Spleen (tissue), 11 donors: ENCODE measurements at regions not wholly inside any gene's neighbourhood (a gene's known extent, or its start where the extent isn't known, plus 50 kb on each side); places are given as distances from the start of the nearest gene placed in this dataset.

Source experiments
- DNase-seq: peaks from one replicate; pipeline ENCODE4 v3.0.0-alpha.2; 2020
- H3K27ac ChIP-seq, 8 donors: fragments of 200-600 bp; sonication (generic) in 7 of 8; 1 replicate in 4 of 8; 2 replicates in 4 of 8; pipeline versions ENCODE4 v1.5.0 to v1.8.0; 2016 to 2021; ENCODE audit warnings: inconsistent platforms in 4 of 8, mild to moderate bottlenecking in 4 of 8, moderate library complexity in 1 of 8
- H3K27me3 ChIP-seq, 7 donors: fragments of 200-600 bp; sonication (generic) in 6 of 7; replicated peaks in 1 of 7; 1 replicate in 4 of 7; 2 replicates in 3 of 7; pipeline versions ENCODE4 v1.5.0 to v1.8.0; 2016 to 2021; ENCODE audit warnings: inconsistent platforms in 3 of 7, mild to moderate bottlenecking in 1 of 7
- H3K36me3 ChIP-seq, 6 donors: fragments of 200-600 bp; sonication (generic) in 5 of 6; 1 replicate in 4 of 6; 2 replicates in 2 of 6; pipeline versions ENCODE4 v1.5.0 to v1.8.0; 2016 to 2021; ENCODE audit warnings: inconsistent platforms in 2 of 6
- H3K4me1 ChIP-seq, 6 donors: fragments of 200-600 bp; sonication (generic) in 5 of 6; 1 replicate in 3 of 6; 2 replicates in 3 of 6; pipeline versions ENCODE4 v1.5.0 to v1.8.0; 2016 to 2021; ENCODE audit warnings: inconsistent platforms in 3 of 6
- H3K4me3 ChIP-seq, 8 donors: fragments of 200-600 bp; sonication (generic) in 7 of 8; 1 replicate in 4 of 8; 2 replicates in 4 of 8; pipeline versions ENCODE4 v1.5.0 to v1.8.0; 2016 to 2021; ENCODE audit warnings: inconsistent platforms in 4 of 8, mild to moderate bottlenecking in 4 of 8, moderate library complexity in 2 of 8
- H3K9me3 ChIP-seq, 8 donors: fragments of 200-600 bp; sonication (generic) in 7 of 8; 1 replicate in 4 of 8; 2 replicates in 4 of 8; pipeline versions ENCODE4 v1.5.0 to v1.8.0; 2016 to 2021; ENCODE audit warnings: inconsistent platforms in 4 of 8
- POLR2A ChIP-seq, 3 donors: fragments of 450-650 bp; IDR thresholded peaks; one replicate each; pipeline ENCODE4 v1.5.1; 2017; ENCODE audit warnings: antibody characterized with exemption in 3 of 3, mild to moderate bottlenecking in 1 of 3
- POLR2AphosphoS5 ChIP-seq, 3 donors: sonication (generic); formaldehyde crosslinking; IDR thresholded peaks; one replicate each; pipeline ENCODE4 v1.5.1; 2017; ENCODE audit warnings: antibody characterized with exemption in 3 of 3
- WGBS, 5 donors: extraction: QIAGEN DNeasy Blood & Tissue Kit in 3 of 5; methylation state at CpG; one replicate each; pipeline versions ENCODE4 v1.1.5 to v1.1.7; 2013 to 2018; 5-methylcytosine and 5-hydroxymethylcytosine counted together
- intact Hi-C: fragments of 100-400 bp; cut with DNase I; formaldehyde crosslinking; loops from one replicate; pipeline ENCODE4 v1.15.0; 2023; ENCODE audit warnings: low total_unique reads
- TF ChIP-seq, protein P1 (sequence below), 11 experiments: fragments of 200-600 bp in 7 of 11; fragments of 450-650 bp in 4 of 11; sonication (generic) in 4 of 11; IDR thresholded peaks in 8 of 11; conservative IDR thresholded peaks in 3 of 11; 1 replicate in 7 of 11; 2 replicates in 4 of 11; pipeline versions ENCODE4 v1.4.0 to v1.8.0; 2016 to 2021; ENCODE audit warnings: antibody characterized with exemption in 11 of 11, inconsistent platforms in 4 of 11, mild to moderate bottlenecking in 1 of 11
- donor health status: healthy with polysubstance abuse.
- donor health status: DM: no; HTN: no; CAD: no; lungs with moderate emphysema.
- donor health status: DM: no; HTN: no; CAD: no.
- donor health status: Bipolar disorder and iron deficiency.
- donor health status: healthy.
- donor health status: DM: no; HTN: no; CAD: no.
- donor health status: DM: yes; HTN: yes; CAD: no.

DNA sequence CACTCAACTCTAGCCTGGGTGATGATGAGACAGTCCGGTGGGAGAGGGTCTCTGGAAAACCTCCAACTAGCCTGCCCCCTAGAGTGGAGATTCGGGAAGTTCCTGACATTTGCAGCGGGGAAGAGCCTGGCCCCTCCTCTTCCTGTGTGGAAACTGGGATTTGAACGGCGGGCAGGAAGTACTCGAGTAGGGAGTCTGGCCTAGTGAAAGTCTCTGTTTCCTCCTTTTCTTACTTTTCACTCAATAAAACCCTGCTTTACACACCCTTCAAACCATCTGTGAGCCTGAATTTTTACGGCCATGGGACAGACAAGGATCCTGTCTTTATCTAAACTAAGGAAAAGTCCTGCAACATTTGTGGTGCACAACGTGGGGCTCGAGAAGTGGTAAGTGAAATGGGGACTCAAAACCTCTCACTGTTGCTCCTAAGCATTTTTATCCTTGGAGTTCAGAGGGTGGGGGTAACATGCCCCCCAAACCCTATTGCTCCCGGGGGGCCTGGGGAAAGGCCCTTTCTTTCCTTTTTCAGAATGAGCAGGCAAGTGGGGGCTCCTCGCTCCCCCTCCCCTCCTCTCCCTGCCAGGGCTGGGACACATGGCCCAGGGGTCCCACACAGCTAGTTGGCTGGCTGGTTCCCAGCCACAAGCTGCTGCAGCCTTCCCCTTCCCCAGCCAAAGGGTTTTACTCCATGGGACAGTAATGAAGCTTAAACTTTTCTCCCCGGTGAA is 224.7 kb upstream of the GBE1 start:
- TF ChIP-seq POLR2A (IDR thresholded peaks at IDR 0.05) = no peak
- TF ChIP-seq, protein P1, sequence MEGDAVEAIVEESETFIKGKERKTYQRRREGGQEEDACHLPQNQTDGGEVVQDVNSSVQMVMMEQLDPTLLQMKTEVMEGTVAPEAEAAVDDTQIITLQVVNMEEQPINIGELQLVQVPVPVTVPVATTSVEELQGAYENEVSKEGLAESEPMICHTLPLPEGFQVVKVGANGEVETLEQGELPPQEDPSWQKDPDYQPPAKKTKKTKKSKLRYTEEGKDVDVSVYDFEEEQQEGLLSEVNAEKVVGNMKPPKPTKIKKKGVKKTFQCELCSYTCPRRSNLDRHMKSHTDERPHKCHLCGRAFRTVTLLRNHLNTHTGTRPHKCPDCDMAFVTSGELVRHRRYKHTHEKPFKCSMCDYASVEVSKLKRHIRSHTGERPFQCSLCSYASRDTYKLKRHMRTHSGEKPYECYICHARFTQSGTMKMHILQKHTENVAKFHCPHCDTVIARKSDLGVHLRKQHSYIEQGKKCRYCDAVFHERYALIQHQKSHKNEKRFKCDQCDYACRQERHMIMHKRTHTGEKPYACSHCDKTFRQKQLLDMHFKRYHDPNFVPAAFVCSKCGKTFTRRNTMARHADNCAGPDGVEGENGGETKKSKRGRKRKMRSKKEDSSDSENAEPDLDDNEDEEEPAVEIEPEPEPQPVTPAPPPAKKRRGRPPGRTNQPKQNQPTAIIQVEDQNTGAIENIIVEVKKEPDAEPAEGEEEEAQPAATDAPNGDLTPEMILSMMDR (IDR thresholded peaks at IDR 0.05 in 8 of 11, conservative IDR thresholded peaks at IDR 0.05 in 3 of 11) = no peak
- no peak for TF ChIP-seq POLR2AphosphoS5 (IDR thresholded peaks at IDR 0.05)
- H3K4me3 ChIP-seq = no peak overlapping the region
- H3K36me3 ChIP-seq = no peaks in the 10 kb centered on the region
- WGBS, 5 donors = 75 to 86% (median 78%) methylated on average over 11 to 12 of the region's 12 CpGs
- peaks cover 0 to 9% (median 0%) of the 10 kb centered on the region in 8 donors for H3K9me3 ChIP-seq
- H3K27ac ChIP-seq = no peak overlapping the region
- no peak for DNase-seq
- intact Hi-C loops = no loop called here
- H3K27me3 ChIP-seq = no peaks in the 10 kb centered on the region
- H3K4me1 ChIP-seq = no peaks in the 10 kb centered on the region

GRCh38 chr3:81983382-81983781 is 221.9 kb upstream of the GBE1 start:
- TF ChIP-seq, protein P1 (IDR thresholded peaks at IDR 0.05 in 8 of 11, conservative IDR thresholded peaks at IDR 0.05 in 3 of 11) = no peak
- no peak for TF ChIP-seq POLR2A (IDR thresholded peaks at IDR 0.05)
- TF ChIP-seq POLR2AphosphoS5 (IDR thresholded peaks at IDR 0.05) = no peak

GRCh38 chr3:81980596-81981494 is 219.4 kb upstream of the GBE1 start:
- H3K27me3 ChIP-seq = no peaks in the 10 kb centered on the region
- no peaks in the 10 kb centered on the region for H3K36me3 ChIP-seq
- no peak for DNase-seq
- 77 to 88% (median 80%) methylated on average over 10 of the region's 10 CpGs for WGBS, 5 donors
- no peak overlapping the region for H3K27ac ChIP-seq
- no peak overlapping the region for H3K4me3 ChIP-seq
- intact Hi-C loops = no loop called here
- H3K9me3 ChIP-seq = peaks cover 0 to 2% (median 0%) of the 10 kb centered on the region in 8 donors
- H3K4me1 ChIP-seq = no peaks in the 10 kb centered on the region
- TF ChIP-seq POLR2A (IDR thresholded peaks at IDR 0.05) = no peak
- TF ChIP-seq, protein P1 (IDR thresholded peaks at IDR 0.05 in 8 of 11, conservative IDR thresholded peaks at IDR 0.05 in 3 of 11) = no peak

More at GRCh38 chr3:81983382-81983781, 221.9 kb upstream of the GBE1 start:
- Histone ChIP-seq H3K27ac (no peak overlapping the region), H3K9me3 (peaks cover 0 to 9% (median 0%) of the 10 kb centered on the region in 8 donors), H3K4me1 (no peaks in the 10 kb centered on the region), H3K4me3 (no peak overlapping the region), H3K27me3 (no peaks in the 10 kb centered on the region), H3K36me3 (no peaks in the 10 kb centered on the region)
- intact Hi-C loops = no loop called here
- DNase-seq = no peak
- 73 to 84% (median 80%) methylated on average over 1 of the region's 1 CpG for WGBS, 5 donors

DNA sequence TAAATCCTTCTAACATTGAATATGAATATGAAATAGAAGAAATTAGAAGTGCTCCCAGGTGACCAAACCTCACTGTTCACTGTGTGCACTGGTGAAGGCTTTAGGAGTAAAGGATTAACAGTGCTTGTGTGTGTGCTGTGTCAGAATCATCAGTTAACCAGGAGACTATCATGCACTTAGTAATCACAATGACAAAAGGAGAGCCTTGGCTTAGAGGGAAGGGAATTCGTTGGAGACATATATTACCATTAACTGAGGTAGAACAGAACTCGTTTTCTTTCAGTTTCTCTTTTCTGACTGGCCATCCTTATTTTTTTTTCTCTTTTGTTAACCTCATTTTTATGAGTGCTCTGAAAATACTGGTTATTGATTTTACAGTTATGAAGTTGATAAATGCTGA is 213.3 kb upstream of the GBE1 start:
- TF ChIP-seq POLR2A (IDR thresholded peaks at IDR 0.05) (no peak), POLR2AphosphoS5 (IDR thresholded peaks at IDR 0.05) (no peak)
- TF ChIP-seq, protein P1 (IDR thresholded peaks at IDR 0.05 in 8 of 11, conservative IDR thresholded peaks at IDR 0.05 in 3 of 11) = no peak
- Histone ChIP-seq H3K27ac (no peak overlapping the region), H3K27me3 (no peaks in the 10 kb centered on the region), H3K9me3 (peaks cover 0 to 7% (median 0%) of the 10 kb centered on the region in 8 donors), H3K4me1 (no peaks in the 10 kb centered on the region), H3K4me3 (no peak overlapping the region), H3K36me3 (no peaks in the 10 kb centered on the region)
- 43 to 72% (median 50%) methylated on average over 2 of the region's 2 CpGs for WGBS, 5 donors
- intact Hi-C loops = no loop called here
- no peak for DNase-seq
